Inferior parietal cortex (tissue), 1 donor: ENCODE measurements at regions not wholly inside any gene's neighbourhood (a gene's known extent, or its start where the extent isn't known, plus 50 kb on each side); places are given as distances from the start of the nearest gene placed in this dataset.
"Not testable (repeated sequence)": the region's sequence is repeated elsewhere in the genome, so short reads cannot be mapped to it uniquely, and the experiment has no call there.

Source experiments
- DNase-seq: peaks from one replicate; pipeline ENCODE4 v3.0.0-alpha.2; 2016; ENCODE audit errors: extremely low spot score

GRCh38 chr13:71214821-71215220 lies 652.2 kb downstream of the DACH1 start:
- DNase-seq = no peak

- no peak for DNase-seq
Measured at GRCh38 chr13:71214357-71214756, 652.6 kb downstream of the DACH1 start.

GRCh38 chr13:71213252-71213821 lies 653.7 kb downstream of the DACH1 start:
- DNase-seq = no peak

GRCh38 chr13:71210861-71211260 lies 656.1 kb downstream of the DACH1 start:
- no peak for DNase-seq

- DNase-seq = no peak
Measured at GRCh38 chr13:71209217-71209616, 657.8 kb downstream of the DACH1 start.

- DNase-seq = not testable (repeated sequence)
Measured at GRCh38 chr13:71184583-71184982, 682.4 kb downstream of the DACH1 start.

GRCh38 chr13:71183352-71183751 lies 683.7 kb downstream of the DACH1 start:
- not testable (repeated sequence) for DNase-seq

- DNase-seq = no peak
Measured at GRCh38 chr13:71171740-71172139, 695.3 kb downstream of the DACH1 start.

GRCh38 chr13:71169180-71169579 lies 697.8 kb downstream of the DACH1 start:
- DNase-seq = no peak

GRCh38 chr13:71156550-71156949 lies 710.5 kb downstream of the DACH1 start:
- no peak for DNase-seq

GRCh38 chr13:71149498-71150363 lies 717.3 kb downstream of the DACH1 start:
- no peak for DNase-seq

GRCh38 chr13:71149046-71149445 lies 718.0 kb downstream of the DACH1 start:
- DNase-seq = no peak

- no peak for DNase-seq
Measured at GRCh38 chr13:71148396-71148795, 718.6 kb downstream of the DACH1 start.

GRCh38 chr13:71144883-71145282 lies 722.1 kb downstream of the DACH1 start:
- no peak for DNase-seq

GRCh38 chr13:71137101-71137500 lies 729.9 kb downstream of the DACH1 start:
- DNase-seq = no peak

- DNase-seq = no peak
Measured at GRCh38 chr13:71124230-71124629, 742.8 kb downstream of the DACH1 start.

- DNase-seq = no peak
Measured at GRCh38 chr13:71118779-71119364, 748.1 kb downstream of the DACH1 start.

GRCh38 chr13:71117920-71118319 lies 749.1 kb downstream of the DACH1 start:
- no peak for DNase-seq

GRCh38 chr13:71115301-71115700 lies 751.7 kb downstream of the DACH1 start:
- no peak for DNase-seq

- DNase-seq = no peak
Measured at GRCh38 chr13:71096421-71096820, 770.6 kb downstream of the DACH1 start.

- DNase-seq = no peak
Measured at GRCh38 chr13:71090990-71091389, 776.0 kb downstream of the DACH1 start.

- no peak for DNase-seq
Measured at GRCh38 chr13:71089056-71089455, 777.9 kb downstream of the DACH1 start.

GRCh38 chr13:71087432-71087831 lies 779.6 kb downstream of the DACH1 start:
- no peak for DNase-seq
